ENCODE measurements at regions not wholly inside any gene's neighbourhood (a gene's known extent, or its start where the extent isn't known, plus 50 kb on each side); places are given as distances from the start of the nearest gene placed in this dataset.

- Mint-ChIP-seq H3K36me3 (ENCODE audit: insufficient read depth in 1 of 3, low read depth in 3 of 3) (no peaks in the 10 kb centered on the region), H3K27me3 (ENCODE audit: low read depth) (no peaks in the 10 kb centered on the region), H3K4me1 (no peaks in the 10 kb centered on the region), H3K4me3 (no peak overlapping the region), H3K9me3 (0 out of 5 replicates have a peak, but pooled peaks cover 0 to 2% of the 10 kb centered on the region in 2 experiments), H3K27ac (no peak overlapping the region)
- H2BK15ac ChIP-seq (ENCODE audit: low read depth, low read length): no peak overlapping the region
- H4K8ac ChIP-seq (replicated peaks; ENCODE audit: insufficient read length, low read depth, low read length): no peak overlapping the region
- no peaks in the 10 kb centered on the region for H4K20me1 ChIP-seq (ENCODE audit: control insufficient read depth, insufficient read depth, insufficient read length)
- H2AFZ ChIP-seq (ENCODE audit: low read length): no peak overlapping the region
- no peak overlapping the region for H3K27ac ChIP-seq (ENCODE audit: insufficient read length, low read depth, low read length)
- H3T11ph ChIP-seq (ENCODE audit: low read length): no peak overlapping the region
- no peak overlapping the region for H3K9ac ChIP-seq (ENCODE audit: extremely low read depth, insufficient read length, low read length)
- no peaks in the 10 kb centered on the region for H3K27me3 ChIP-seq (ENCODE audit: insufficient read depth, low read length)
- no peak for TF ChIP-seq CTCF (conservative IDR thresholded peaks at IDR 0.05)
- H3K18ac ChIP-seq (ENCODE audit: insufficient read length, low read depth, low read length): no peak overlapping the region
- no peak overlapping the region for H3K23ac ChIP-seq (ENCODE audit: insufficient read length, low read depth, low read length)
- no peaks in the 10 kb centered on the region for H3K4me1 ChIP-seq (ENCODE audit: insufficient read depth, low read length)
- no peak overlapping the region for H2AK5ac ChIP-seq (ENCODE audit: insufficient read length, low read length)
- no peak overlapping the region for H2BK120ac ChIP-seq (ENCODE audit: low read depth, low read length, poor library complexity, severe bottlenecking)
- no peaks in the 10 kb centered on the region for H3K23me2 ChIP-seq (ENCODE audit: insufficient read length, low read depth, low read length, poor library complexity, severe bottlenecking)
- H3K79me1 ChIP-seq (ENCODE audit: insufficient read depth, low read depth, low read length, poor library complexity, severe bottlenecking): no peaks in the 10 kb centered on the region
- no peak overlapping the region for H2BK20ac ChIP-seq (ENCODE audit: low read depth, low read length, poor library complexity, severe bottlenecking)
- no peaks in the 10 kb centered on the region for H3K9me3 ChIP-seq (ENCODE audit: control insufficient read depth, low read depth, low read length)
- no peak overlapping the region for H3K56ac ChIP-seq (ENCODE audit: insufficient read length, low read depth, low read length)
- H3K79me2 ChIP-seq (ENCODE audit: insufficient read depth, low read length): no peaks in the 10 kb centered on the region
- no CpG with 5 or more reads among the region's 2 CpGs for WGBS (ENCODE audit: extremely low coverage, insufficient read length, low lambda C conversion rate)
- H2BK12ac ChIP-seq (ENCODE audit: insufficient read length, low read depth, low read length): no peak overlapping the region
- no peak for DNase-seq
- H4K91ac ChIP-seq (ENCODE audit: insufficient read length, low read depth, low read length): no peak overlapping the region
- no peak overlapping the region for H3K4ac ChIP-seq (ENCODE audit: low read depth, low read length)
- no peak overlapping the region for H2BK5ac ChIP-seq (ENCODE audit: insufficient read length, low read length)
- H4K5ac ChIP-seq (ENCODE audit: insufficient read length, low read depth, low read length): no peak overlapping the region
- H3K4me2 ChIP-seq (ENCODE audit: insufficient read depth, insufficient read length, low read length): no peak overlapping the region
- H3K14ac ChIP-seq (ENCODE audit: insufficient read depth, low read length): no peak overlapping the region
These were observed 1700.3 kb downstream of the OTOL1 start for GRCh38 chr3:163196815-163197374.
